Heart right ventricle (tissue), 16 donors: ENCODE measurements at regions not wholly inside any gene's neighbourhood (a gene's known extent, or its start where the extent isn't known, plus 50 kb on each side); places are given as distances from the start of the nearest gene placed in this dataset.

ENCODE experiments used
- ATAC-seq, 8 donors: fragments of 200-7000 bp; cut with Tn5 transposase; one replicate each; pipeline ENCODE4 v1.9.1; 2020; ENCODE audit warnings: mild to moderate bottlenecking in 8 of 8, moderate library complexity in 8 of 8, moderate number of reproducible peaks in 1 of 8
- DNase-seq, 2 donors: peaks; one replicate each; pipeline ENCODE4 v3.0.0-alpha.2; 2020
- H3K27ac ChIP-seq, 10 donors: fragments of 200-600 bp; sonication (generic) in 2 of 10; one replicate each; pipeline versions ENCODE4 v1.5.0 to v1.8.0; 2020 to 2022; ENCODE audit warnings: mild to moderate bottlenecking in 3 of 10
- H3K27me3 ChIP-seq, 7 donors: fragments of 200-600 bp; one replicate each; pipeline ENCODE4 v1.8.0; 2021 to 2022; ENCODE audit warnings: mild to moderate bottlenecking in 2 of 7
- H3K36me3 ChIP-seq, 9 donors: fragments of 200-600 bp; sonication (generic) in 1 of 9; one replicate each; pipeline versions ENCODE4 v1.5.0 to v1.8.0; 2020 to 2022; ENCODE audit warnings: mild to moderate bottlenecking in 2 of 9
- H3K4me1 ChIP-seq, 9 donors: fragments of 200-600 bp; sonication (generic) in 1 of 9; one replicate each; pipeline versions ENCODE4 v1.5.0 to v1.8.0; 2020 to 2022; ENCODE audit warnings: mild to moderate bottlenecking in 4 of 9
- H3K4me3 ChIP-seq, 10 donors: fragments of 200-600 bp; sonication (generic) in 2 of 10; one replicate each; pipeline versions ENCODE4 v1.5.0 to v1.8.0; 2020 to 2022; ENCODE audit warnings: mild to moderate bottlenecking in 7 of 10, moderate library complexity in 2 of 10
- H3K9me3 ChIP-seq, 11 donors: fragments of 200-600 bp in 10 of 11; sonication (generic) in 2 of 11; one replicate each; pipeline versions ENCODE4 v1.5.0 to v1.8.0; 2013 to 2022; ENCODE audit warnings: mild to moderate bottlenecking in 2 of 11, control low read depth in 1 of 11, moderate library complexity in 1 of 11
- CTCF ChIP-seq, 9 donors: fragments of 200-600 bp; sonication (generic) in 2 of 9; IDR thresholded peaks; one replicate each; pipeline versions ENCODE4 v1.5.0 to v1.8.0; 2021 to 2022; ENCODE audit warnings: antibody characterized with exemption in 9 of 9, mild to moderate bottlenecking in 5 of 9, moderate library complexity in 1 of 9
- WGBS, 2 donors: extraction: QIAGEN DNeasy Blood & Tissue Kit; methylation state at CpG; one replicate each; pipeline ENCODE4 v1.1.7; 2013; ENCODE audit warnings: inconsistent platforms in 1 of 2; 5-methylcytosine and 5-hydroxymethylcytosine counted together
- intact Hi-C, 10 donors: fragments of 100-400 bp; cut with DNase I; formaldehyde crosslinking; loops; one replicate each; pipeline versions ENCODE4 v1.11.1 to v1.14.2; 2022
- donor health status: Arrhythmogenic right ventricular cardiomyopathy.
- donor health status: ischemic (EF 13 %, LVEDD 7.1; RV severe dilation, severe dysfunction).
- donor health status: healthy with polysubstance abuse.
- donor health status: DM: no; HTN: yes; CAD: no.
- donor health status: DM: no; HTN: no; CAD: no.
- donor health status: ischemic (EF 25% LVEDD 6.9; RV normal size, moderate dysfunction).
- donor health status: ischemic (EF 25% LVEDD 5.7; RV mildly dilated, moderate dysfunction).
- donor health status: healthy.
- donor health status: DM: yes; HTN: yes; CAD: no.
- donor health status: Ischemic cardiomyopathy.
- donor health status: ischemic (EF 35%, LVEDD 5.7; RV mildly dilated, moderate dysfunction).
- donor health status: nonischemic (EF 11% LVEDD 7.7; RV severe dilation, severe dysfunction).
- donor health status: DM: yes; HTN: yes; CAD: no.
- donor health status: PGD.
- donor health status: ischemic (EF 29% LVEDD 5.4; RV normal size, mild dysfunction).
- donor health status: nonischemic (EF 23%, LVEDD 6.1; RV moderate dilation, normal function).

DNA sequence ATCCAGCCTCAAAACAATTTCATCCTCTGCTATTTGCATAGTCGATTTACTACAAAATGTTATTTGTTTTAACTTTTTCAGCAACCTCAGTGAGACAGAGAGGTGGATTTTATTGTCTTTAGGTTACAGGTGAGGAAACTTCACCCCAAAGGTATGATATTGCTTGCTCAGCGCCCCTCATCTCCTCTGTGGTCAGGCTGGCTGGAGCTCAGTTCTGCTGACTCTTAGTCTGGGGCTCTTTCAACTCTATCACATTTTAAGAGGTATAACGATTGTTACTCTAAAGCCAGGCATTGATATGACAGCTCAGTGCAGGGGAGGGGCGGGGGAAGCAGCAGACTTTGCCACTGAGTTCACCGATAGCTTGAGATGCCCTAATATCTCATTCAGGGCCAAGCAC, 103.0 kb upstream of the DPH6 start:
- no peaks in the 10 kb centered on the region for H3K27me3 ChIP-seq
- H3K36me3 ChIP-seq, result no peaks in the 10 kb centered on the region
- intact Hi-C loops, result no loop called here
- DNase-seq (no peak), ATAC-seq (no peak)
- no peak overlapping the region for H3K27ac ChIP-seq
- H3K4me1 ChIP-seq, result no peaks in the 10 kb centered on the region
- TF ChIP-seq CTCF (IDR thresholded peaks at IDR 0.05), result no peak
- 83 to 87% methylated on average over 5 of the region's 5 CpGs for WGBS, 2 donors
- no peak overlapping the region for H3K4me3 ChIP-seq
- H3K9me3 ChIP-seq, result no peaks in the 10 kb centered on the region

DNA sequence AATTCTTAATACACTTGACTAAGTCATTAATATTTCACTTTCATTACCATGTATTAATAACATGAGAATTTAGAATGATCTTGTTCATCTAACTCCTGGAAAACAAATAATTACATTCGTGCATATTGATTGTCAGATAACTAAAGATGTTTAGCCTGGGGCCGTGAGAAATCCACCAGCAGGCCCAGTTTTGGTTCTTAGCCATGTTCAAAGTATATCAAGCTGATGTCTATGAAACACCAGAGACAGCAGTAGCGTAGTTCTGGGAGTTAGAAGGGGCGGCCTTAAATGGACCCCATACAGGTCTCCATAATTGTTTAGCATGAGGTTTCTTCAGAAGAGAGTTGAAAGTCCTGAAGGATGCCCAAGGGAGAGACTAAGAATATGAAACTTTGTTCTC, 103.6 kb upstream of the DPH6 start:
- ATAC-seq (no peak), DNase-seq (no peak)
- Histone ChIP-seq H3K4me1 (no peaks in the 10 kb centered on the region), H3K4me3 (no peak overlapping the region), H3K36me3 (no peaks in the 10 kb centered on the region), H3K9me3 (no peaks in the 10 kb centered on the region), H3K27me3 (no peaks in the 10 kb centered on the region), H3K27ac (no peak overlapping the region)
- 95 to 97% methylated on average over 4 of the region's 4 CpGs for WGBS, 2 donors
- intact Hi-C loops, result no loop called here
- no peak for TF ChIP-seq CTCF (IDR thresholded peaks at IDR 0.05)

DNA sequence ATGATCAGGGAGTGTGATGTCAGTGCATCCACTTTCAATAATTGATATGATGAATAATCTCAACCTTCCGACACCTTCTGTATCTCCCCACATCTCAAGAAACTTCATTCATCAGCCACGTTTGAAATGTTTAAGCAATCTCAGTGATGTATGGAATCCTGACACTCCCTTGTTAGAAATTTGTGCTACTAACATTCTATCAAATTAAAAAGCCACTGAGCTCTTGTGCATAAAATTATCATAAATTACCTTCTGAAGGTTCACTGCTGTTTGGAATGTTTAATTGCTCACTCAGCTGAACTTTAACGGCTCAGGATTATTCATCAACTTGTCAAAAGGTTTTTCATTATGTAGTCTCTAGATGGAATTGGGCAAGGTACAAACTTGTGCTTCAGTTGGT, 108.4 kb upstream of the DPH6 start:
- Histone ChIP-seq H3K4me1 (no peaks in the 10 kb centered on the region), H3K9me3 (no peaks in the 10 kb centered on the region), H3K4me3 (no peak overlapping the region), H3K36me3 (no peaks in the 10 kb centered on the region), H3K27me3 (no peaks in the 10 kb centered on the region), H3K27ac (no peak overlapping the region)
- intact Hi-C loops, result no loop called here
- TF ChIP-seq CTCF (IDR thresholded peaks at IDR 0.05), result no peak
- WGBS, 2 donors, result 80 to 82% methylated on average over 3 of the region's 3 CpGs
- DNase-seq (no peak), ATAC-seq (no peak)

DNA sequence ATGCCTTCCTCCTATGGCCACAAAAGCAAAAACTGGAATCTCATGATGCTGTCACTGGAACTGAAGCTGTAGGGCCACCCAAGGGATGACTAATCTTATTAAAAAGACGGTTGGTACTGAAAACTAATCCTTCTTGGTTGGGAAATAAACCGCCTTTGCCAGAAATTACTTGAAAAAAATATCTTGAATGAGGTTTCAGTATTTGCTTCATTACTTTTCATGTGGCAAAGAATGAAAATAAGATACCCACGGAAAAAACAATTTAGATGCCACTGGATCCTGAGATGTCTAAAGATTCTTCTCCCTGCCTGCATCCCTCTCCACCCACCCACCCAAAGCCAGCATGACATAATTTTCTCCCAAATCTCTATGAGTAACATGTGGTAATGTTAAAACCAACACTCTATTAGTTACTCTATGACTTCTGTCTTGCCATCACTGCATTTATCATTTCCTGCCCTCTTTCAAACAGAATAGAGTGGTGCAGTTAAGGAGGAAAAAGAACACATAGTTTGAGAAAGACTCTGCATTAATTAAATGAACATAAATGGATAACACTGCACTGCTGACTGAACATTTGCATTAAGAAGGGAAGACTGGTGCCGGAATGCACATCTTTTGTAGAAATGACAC, 111.8 kb upstream of the DPH6 start:
- Histone ChIP-seq H3K27ac (no peak overlapping the region), H3K27me3 (no peaks in the 10 kb centered on the region), H3K36me3 (no peaks in the 10 kb centered on the region), H3K9me3 (no peaks in the 10 kb centered on the region), H3K4me1 (no peaks in the 10 kb centered on the region), H3K4me3 (no peak overlapping the region)
- no peak for DNase-seq
- intact Hi-C loops, result no loop called here
- ATAC-seq, result no peak
- WGBS, 2 donors, result 64% methylated on average over 4 of the region's 4 CpGs
- no peak for TF ChIP-seq CTCF (IDR thresholded peaks at IDR 0.05)
